ENCODE measurements at regions not wholly inside any gene's neighbourhood (a gene's known extent, or its start where the extent isn't known, plus 50 kb on each side); places are given as distances from the start of the nearest gene placed in this dataset.

GRCh38 chr10:130545697-130546096 is 409.5 kb downstream of the GLRX3 start:
- H3K27me3 ChIP-seq, result no peaks in the 10 kb centered on the region
- DNase-seq, result no peak
- intact Hi-C loops (cut with DNase I; ENCODE audit: low total_unique reads), result no loop called here
- H3K4me3 ChIP-seq, result no peak overlapping the region
- no peaks in the 10 kb centered on the region for H3K9me3 ChIP-seq
- H3K27ac ChIP-seq, result no peak overlapping the region
- no peak for TF ChIP-seq POLR2A (IDR thresholded peaks at IDR 0.05)
- TF ChIP-seq, protein P1, sequence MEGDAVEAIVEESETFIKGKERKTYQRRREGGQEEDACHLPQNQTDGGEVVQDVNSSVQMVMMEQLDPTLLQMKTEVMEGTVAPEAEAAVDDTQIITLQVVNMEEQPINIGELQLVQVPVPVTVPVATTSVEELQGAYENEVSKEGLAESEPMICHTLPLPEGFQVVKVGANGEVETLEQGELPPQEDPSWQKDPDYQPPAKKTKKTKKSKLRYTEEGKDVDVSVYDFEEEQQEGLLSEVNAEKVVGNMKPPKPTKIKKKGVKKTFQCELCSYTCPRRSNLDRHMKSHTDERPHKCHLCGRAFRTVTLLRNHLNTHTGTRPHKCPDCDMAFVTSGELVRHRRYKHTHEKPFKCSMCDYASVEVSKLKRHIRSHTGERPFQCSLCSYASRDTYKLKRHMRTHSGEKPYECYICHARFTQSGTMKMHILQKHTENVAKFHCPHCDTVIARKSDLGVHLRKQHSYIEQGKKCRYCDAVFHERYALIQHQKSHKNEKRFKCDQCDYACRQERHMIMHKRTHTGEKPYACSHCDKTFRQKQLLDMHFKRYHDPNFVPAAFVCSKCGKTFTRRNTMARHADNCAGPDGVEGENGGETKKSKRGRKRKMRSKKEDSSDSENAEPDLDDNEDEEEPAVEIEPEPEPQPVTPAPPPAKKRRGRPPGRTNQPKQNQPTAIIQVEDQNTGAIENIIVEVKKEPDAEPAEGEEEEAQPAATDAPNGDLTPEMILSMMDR (IDR thresholded peaks at IDR 0.05), result no peak
- no peaks in the 10 kb centered on the region for H3K36me3 ChIP-seq
- H3K4me1 ChIP-seq, result no peaks in the 10 kb centered on the region

DNA sequence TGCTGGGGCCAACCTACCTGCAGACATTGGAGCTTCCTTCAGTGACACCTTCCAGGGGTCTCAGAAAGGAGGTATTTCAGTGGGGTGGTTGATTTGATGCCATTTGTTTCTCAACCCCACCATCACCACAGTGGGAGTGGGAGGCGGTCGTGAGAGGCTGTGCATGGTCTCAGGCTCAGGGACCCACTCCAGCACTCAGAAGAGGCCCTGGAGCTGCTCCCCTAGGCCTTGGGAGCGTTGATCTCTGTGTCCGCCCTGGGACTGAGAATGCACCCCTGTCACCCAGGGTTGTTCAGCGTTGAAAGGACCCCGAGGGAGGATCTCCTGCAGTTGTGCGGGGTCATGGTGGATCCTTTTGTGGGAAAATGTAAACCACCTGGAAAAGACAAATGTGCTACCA is 410.6 kb downstream of the GLRX3 start:
- H3K4me1 ChIP-seq, result no peaks in the 10 kb centered on the region
- H3K27ac ChIP-seq, result no peak overlapping the region
- no peaks in the 10 kb centered on the region for H3K9me3 ChIP-seq
- H3K36me3 ChIP-seq, result no peaks in the 10 kb centered on the region
- TF ChIP-seq, protein P1 (IDR thresholded peaks at IDR 0.05), result no peak
- TF ChIP-seq POLR2A (IDR thresholded peaks at IDR 0.05), result no peak
- intact Hi-C loops (cut with DNase I; ENCODE audit: low total_unique reads), result no loop called here
- no peak overlapping the region for H3K4me3 ChIP-seq
- DNase-seq, result no peak
- H3K27me3 ChIP-seq, result no peaks in the 10 kb centered on the region

DNA sequence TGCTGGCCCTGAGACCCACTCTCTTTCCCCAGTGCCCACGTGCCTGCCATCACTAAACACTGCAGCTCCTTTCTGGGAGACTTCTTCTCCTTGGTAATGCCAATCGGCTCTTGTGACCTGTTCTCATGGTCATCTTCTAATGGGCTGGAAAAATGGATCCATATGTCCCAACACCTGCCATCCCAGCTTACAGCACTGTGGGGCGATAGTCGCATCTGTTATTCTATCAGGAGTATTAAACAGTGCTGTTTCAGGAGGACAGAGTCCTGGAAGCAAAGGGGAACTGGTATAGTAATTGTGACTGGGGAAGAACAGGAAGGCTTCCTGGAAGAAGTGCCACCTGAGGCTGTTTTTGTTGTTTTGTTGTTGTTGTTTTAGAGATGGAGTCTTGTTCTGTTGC is 411.2 kb downstream of the GLRX3 start:
- no peak overlapping the region for H3K27ac ChIP-seq
- no peaks in the 10 kb centered on the region for H3K9me3 ChIP-seq
- H3K4me3 ChIP-seq, result no peak overlapping the region
- no peaks in the 10 kb centered on the region for H3K4me1 ChIP-seq
- no peaks in the 10 kb centered on the region for H3K27me3 ChIP-seq
- no peaks in the 10 kb centered on the region for H3K36me3 ChIP-seq
- TF ChIP-seq POLR2A (IDR thresholded peaks at IDR 0.05), result no peak
- TF ChIP-seq, protein P1 (IDR thresholded peaks at IDR 0.05), result no peak
- DNase-seq, result no peak
- intact Hi-C loops (cut with DNase I; ENCODE audit: low total_unique reads), result no loop called here

DNA sequence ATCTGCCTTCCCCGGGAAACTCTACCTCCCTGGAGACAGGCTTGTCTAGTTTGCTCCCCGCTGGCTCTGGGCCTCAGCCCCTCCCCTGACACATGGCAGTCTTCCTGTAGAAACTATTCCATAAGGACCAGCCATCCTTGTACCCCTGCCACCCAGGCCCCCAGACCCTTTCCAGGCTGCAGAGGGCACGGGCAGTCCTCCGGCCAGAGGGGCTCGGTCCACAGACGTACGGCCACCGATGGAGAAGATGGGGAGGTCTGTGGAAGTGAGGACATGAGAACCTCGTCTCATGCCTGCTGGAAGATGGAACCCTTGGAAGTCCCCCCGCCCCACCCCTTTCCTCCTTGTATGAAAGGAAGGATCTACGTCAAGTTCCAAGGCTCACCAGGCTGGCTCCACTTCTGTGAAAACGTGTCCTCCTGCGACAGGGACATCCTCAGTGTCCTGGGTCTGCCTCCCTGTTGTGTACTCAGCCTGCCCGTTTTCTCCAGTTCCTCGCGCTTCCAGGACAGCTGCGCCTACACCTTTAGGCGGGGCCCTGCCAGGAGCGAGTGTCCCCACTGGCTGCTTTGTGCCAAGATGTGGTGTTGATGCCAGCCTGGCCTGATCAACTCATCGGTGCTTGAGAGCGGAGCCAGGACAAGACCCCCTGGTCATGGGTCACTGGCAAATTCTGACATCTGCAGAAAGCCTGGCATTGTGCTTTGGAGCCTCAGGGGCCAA is 414.9 kb downstream of the GLRX3 start:
- Histone ChIP-seq H3K36me3 (no peaks in the 10 kb centered on the region), H3K27ac (no peak overlapping the region), H3K4me1 (no peaks in the 10 kb centered on the region), H3K9me3 (no peaks in the 10 kb centered on the region), H3K27me3 (no peaks in the 10 kb centered on the region), H3K4me3 (no peak overlapping the region)
- intact Hi-C loops (cut with DNase I; ENCODE audit: low total_unique reads), result no loop called here
- no peak for DNase-seq
- TF ChIP-seq, protein P1 (IDR thresholded peaks at IDR 0.05), result no peak
- no peak for TF ChIP-seq POLR2A (IDR thresholded peaks at IDR 0.05)

- intact Hi-C loops (cut with DNase I; ENCODE audit: low total_unique reads), result no loop called here
- no peak for DNase-seq
Observed at GRCh38 chr10:130551676-130552075, 415.5 kb downstream of the GLRX3 start.

More at GRCh38 chr10:130551676-130552075, 415.5 kb downstream of the GLRX3 start:
- TF ChIP-seq POLR2A (IDR thresholded peaks at IDR 0.05), result no peak
- TF ChIP-seq, protein P1 (IDR thresholded peaks at IDR 0.05), result no peak
- H3K4me3 ChIP-seq, result no peak overlapping the region
- no peaks in the 10 kb centered on the region for H3K36me3 ChIP-seq
- no peak overlapping the region for H3K27ac ChIP-seq
- H3K4me1 ChIP-seq, result no peaks in the 10 kb centered on the region
- H3K9me3 ChIP-seq, result no peaks in the 10 kb centered on the region
- no peaks in the 10 kb centered on the region for H3K27me3 ChIP-seq
